KMS-11 (cell line): ENCODE measurements at regions not wholly inside any gene's neighbourhood (a gene's known extent, or its start where the extent isn't known, plus 50 kb on each side); places are given as distances from the start of the nearest gene placed in this dataset.

ENCODE experiments used
- H2AFZ ChIP-seq: fragments of 200-600 bp; sonication (generic); 2 replicates; pipeline ENCODE4 v1.6.1; 2016; ENCODE audit warnings: antibody characterized with exemption, mixed run types, low read depth
- H3K27ac ChIP-seq: fragments of 200-600 bp; sonication (generic); 2 replicates; pipeline ENCODE4 v1.6.1; 2016; ENCODE audit warnings: mild to moderate bottlenecking, mixed run types
- H3K27me3 ChIP-seq: fragments of 200-600 bp; sonication (generic); 2 replicates; pipeline ENCODE4 v1.6.1; 2017; ENCODE audit warnings: mild to moderate bottlenecking, low read depth, mixed run types, moderate library complexity; ENCODE audit not compliant: insufficient read depth
- H3K36me3 ChIP-seq: fragments of 200-600 bp; sonication (generic); 2 replicates; pipeline ENCODE4 v1.6.1; 2017; ENCODE audit warnings: mild to moderate bottlenecking, mixed run types; ENCODE audit not compliant: insufficient read depth
- H3K4me1 ChIP-seq: fragments of 200-600 bp; sonication (generic); 2 replicates; pipeline ENCODE4 v1.6.1; 2016; ENCODE audit warnings: mild to moderate bottlenecking, low read depth, mixed run types; ENCODE audit not compliant: poor library complexity, severe bottlenecking
- H3K4me2 ChIP-seq: fragments of 200-600 bp; sonication (generic); 2 replicates; pipeline ENCODE4 v1.7.0; 2016; ENCODE audit warnings: mild to moderate bottlenecking, mixed run types
- H3K4me3 ChIP-seq: fragments of 200-600 bp; sonication (generic); IDR thresholded peaks from 2 replicates; pipeline ENCODE4 v1.6.1; 2017; ENCODE audit warnings: low read depth, low read length, mixed read lengths; ENCODE audit not compliant: insufficient read depth
- H3K79me2 ChIP-seq: fragments of 200-600 bp; sonication (generic); 2 replicates; pipeline ENCODE4 v1.6.1; 2016; ENCODE audit warnings: low read depth, mixed run types; ENCODE audit not compliant: insufficient read depth
- H3K9ac ChIP-seq: fragments of 200-600 bp; sonication (generic); 2 replicates; pipeline ENCODE4 v1.6.1; 2016; ENCODE audit warnings: mild to moderate bottlenecking, mixed run types
- H4K20me1 ChIP-seq: fragments of 200-600 bp; sonication (generic); 2 replicates; pipeline ENCODE4 v1.6.1; 2016; ENCODE audit warnings: mild to moderate bottlenecking, mixed run types; ENCODE audit not compliant: insufficient read depth
- TF ChIP-seq, protein P1 (sequence below): fragments of 200-600 bp; sonication (generic); conservative IDR thresholded peaks from 2 replicates; pipeline ENCODE4 v1.6.1; 2017; ENCODE audit warnings: low read depth, mild to moderate bottlenecking, antibody characterized with exemption, low read length, moderate library complexity, mixed read lengths

DNA sequence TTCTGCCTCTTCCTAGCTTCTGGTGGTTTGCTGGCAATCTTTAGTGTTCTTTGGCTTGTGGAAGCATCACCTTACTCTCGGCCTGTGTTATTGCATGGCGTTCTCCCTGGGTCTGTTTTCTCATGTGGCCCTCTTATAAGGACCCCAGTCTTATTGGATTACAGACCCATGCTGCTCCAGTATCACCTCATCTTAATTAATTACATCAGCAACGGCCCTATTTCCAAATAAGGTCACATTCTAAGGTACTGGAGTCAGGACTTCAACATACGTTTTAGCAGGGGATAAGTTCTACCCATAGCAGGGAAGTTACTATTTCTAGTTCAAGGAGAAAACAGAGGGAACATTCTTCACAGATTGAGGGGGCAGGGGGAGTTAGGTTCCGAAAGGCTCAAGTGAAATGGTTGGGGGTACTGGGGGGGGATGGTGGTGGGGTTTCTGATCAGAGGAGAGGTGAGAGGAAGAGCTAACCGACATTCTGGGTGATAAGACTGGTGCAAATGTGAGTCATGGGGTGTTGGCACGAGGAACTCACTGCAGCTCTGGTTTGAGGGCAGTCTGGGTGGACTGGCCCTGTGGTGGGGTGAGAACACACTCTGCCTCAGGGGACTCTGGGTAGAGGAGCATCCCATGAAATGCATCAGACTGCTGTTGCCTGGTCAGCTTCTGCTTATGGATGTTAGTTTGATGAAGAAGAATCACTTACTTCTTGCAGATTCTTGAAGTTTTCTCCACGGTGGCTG, 51.5 kb upstream of the ZBED5 start:
- no peak overlapping the region for H3K9ac ChIP-seq
- H3K4me2 ChIP-seq, result no peak overlapping the region
- H3K79me2 ChIP-seq, result no peaks in the 10 kb centered on the region
- H3K4me1 ChIP-seq, result no peaks in the 10 kb centered on the region
- H3K4me3 ChIP-seq, result no peak overlapping the region
- no peak overlapping the region for H2AFZ ChIP-seq
- H3K27me3 ChIP-seq, result no peaks in the 10 kb centered on the region
- TF ChIP-seq, protein P1, sequence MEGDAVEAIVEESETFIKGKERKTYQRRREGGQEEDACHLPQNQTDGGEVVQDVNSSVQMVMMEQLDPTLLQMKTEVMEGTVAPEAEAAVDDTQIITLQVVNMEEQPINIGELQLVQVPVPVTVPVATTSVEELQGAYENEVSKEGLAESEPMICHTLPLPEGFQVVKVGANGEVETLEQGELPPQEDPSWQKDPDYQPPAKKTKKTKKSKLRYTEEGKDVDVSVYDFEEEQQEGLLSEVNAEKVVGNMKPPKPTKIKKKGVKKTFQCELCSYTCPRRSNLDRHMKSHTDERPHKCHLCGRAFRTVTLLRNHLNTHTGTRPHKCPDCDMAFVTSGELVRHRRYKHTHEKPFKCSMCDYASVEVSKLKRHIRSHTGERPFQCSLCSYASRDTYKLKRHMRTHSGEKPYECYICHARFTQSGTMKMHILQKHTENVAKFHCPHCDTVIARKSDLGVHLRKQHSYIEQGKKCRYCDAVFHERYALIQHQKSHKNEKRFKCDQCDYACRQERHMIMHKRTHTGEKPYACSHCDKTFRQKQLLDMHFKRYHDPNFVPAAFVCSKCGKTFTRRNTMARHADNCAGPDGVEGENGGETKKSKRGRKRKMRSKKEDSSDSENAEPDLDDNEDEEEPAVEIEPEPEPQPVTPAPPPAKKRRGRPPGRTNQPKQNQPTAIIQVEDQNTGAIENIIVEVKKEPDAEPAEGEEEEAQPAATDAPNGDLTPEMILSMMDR, result no peak
- H3K36me3 ChIP-seq, result no peaks in the 10 kb centered on the region
- no peak overlapping the region for H3K27ac ChIP-seq
- H4K20me1 ChIP-seq, result no peaks in the 10 kb centered on the region

DNA sequence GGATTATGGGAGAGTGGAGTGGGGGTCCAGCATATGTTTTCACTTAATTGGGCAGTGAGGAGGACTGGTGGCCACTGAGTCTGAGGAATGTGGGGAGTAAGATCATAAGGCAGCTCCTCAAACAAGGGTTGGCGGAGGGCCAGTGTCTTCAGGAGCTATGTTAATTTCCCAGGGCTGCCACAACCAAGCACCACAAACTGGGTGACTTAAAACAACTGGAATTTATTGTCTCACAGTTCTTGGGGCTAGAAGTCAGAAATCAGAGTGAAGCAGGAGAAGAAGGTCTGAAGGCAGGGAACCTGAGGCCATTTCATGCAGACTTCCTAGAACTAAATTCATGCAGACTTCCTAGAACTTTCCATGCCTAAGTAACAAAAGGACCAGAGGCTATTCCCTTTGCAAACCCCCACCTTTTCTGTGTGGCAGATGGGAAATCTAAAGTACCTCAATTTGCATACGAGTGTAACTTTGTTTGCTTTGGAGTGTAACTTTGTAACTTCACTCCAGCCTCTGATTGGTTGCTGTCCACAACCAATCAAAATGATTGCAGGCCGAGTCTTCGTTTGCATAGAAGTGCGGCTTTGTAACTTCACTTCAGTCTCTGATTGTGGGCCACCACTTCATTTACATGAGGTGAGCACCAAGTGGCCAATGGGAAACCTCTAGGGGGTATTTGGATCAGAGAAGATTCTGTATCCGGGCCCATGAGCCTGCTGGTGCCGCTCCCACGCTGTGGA, 50.5 kb upstream of the ZBED5 start:
- no peaks in the 10 kb centered on the region for H4K20me1 ChIP-seq
- no peaks in the 10 kb centered on the region for H3K36me3 ChIP-seq
- no peaks in the 10 kb centered on the region for H3K27me3 ChIP-seq
- no peak overlapping the region for H3K4me3 ChIP-seq
- H3K4me1 ChIP-seq, result no peaks in the 10 kb centered on the region
- no peak overlapping the region for H3K27ac ChIP-seq
- no peak overlapping the region for H3K9ac ChIP-seq
- no peak overlapping the region for H3K4me2 ChIP-seq
- TF ChIP-seq, protein P1, result no peak
- no peaks in the 10 kb centered on the region for H3K79me2 ChIP-seq
- no peak overlapping the region for H2AFZ ChIP-seq
